ENCODE measurements at regions not wholly inside any gene's neighbourhood (a gene's known extent, or its start where the extent isn't known, plus 50 kb on each side); places are given as distances from the start of the nearest gene placed in this dataset.
A peak's percentile ranks its signal among the peaks of the same experiment; 100 is the strongest.
"Not testable (repeated sequence)": the region's sequence is repeated elsewhere in the genome, so short reads cannot be mapped to it uniquely, and the experiment has no call there.

- H3K9me3 ChIP-seq (ENCODE audit: control insufficient read depth, low read length): no peaks in the 10 kb centered on the region
- WGBS, 2 experiments (ENCODE audit: insufficient coverage in 2 of 2): 70 to 79% methylated on average over 3 of the region's 5 CpGs
- H3K4me1 ChIP-seq (ENCODE audit: control insufficient read depth, insufficient read depth, low read length, poor library complexity, severe bottlenecking): peaks cover 26% of the 10 kb centered on the region
- no peak overlapping the region for H3K4me3 ChIP-seq (ENCODE audit: extremely low read depth, insufficient read depth, low read length, poor library complexity, severe bottlenecking)
- no peaks in the 10 kb centered on the region for H3K36me3 ChIP-seq (ENCODE audit: control insufficient read depth, insufficient read depth, low read length)
- H3K27ac ChIP-seq (ENCODE audit: low read depth, low read length, severe bottlenecking): peak overlapping the region; percentile 60
Observed at GRCh38 chr2:215833531-215834162, 179.7 kb downstream of the MREG start.

- H3K4me3 ChIP-seq (ENCODE audit: extremely low read depth, insufficient read depth, low read length, poor library complexity, severe bottlenecking): no peak overlapping the region
- no peaks in the 10 kb centered on the region for H3K36me3 ChIP-seq (ENCODE audit: control insufficient read depth, insufficient read depth, low read length)
- 86 to 98% methylated on average over 5 of the region's 6 CpGs for WGBS, 2 experiments (ENCODE audit: insufficient coverage in 2 of 2)
- no peak overlapping the region for H3K27ac ChIP-seq (ENCODE audit: low read depth, low read length, severe bottlenecking)
- H3K4me1 ChIP-seq (ENCODE audit: control insufficient read depth, insufficient read depth, low read length, poor library complexity, severe bottlenecking): peaks cover 26% of the 10 kb centered on the region
- H3K9me3 ChIP-seq (ENCODE audit: control insufficient read depth, low read length): no peaks in the 10 kb centered on the region
Observed at GRCh38 chr2:215832791-215833190, 180.6 kb downstream of the MREG start.

- Histone ChIP-seq H3K9me3 (ENCODE audit: control insufficient read depth, low read length) (no peaks in the 10 kb centered on the region), H3K4me1 (ENCODE audit: control insufficient read depth, insufficient read depth, low read length, poor library complexity, severe bottlenecking) (peaks cover 38% of the 10 kb centered on the region), H3K4me3 (ENCODE audit: extremely low read depth, insufficient read depth, low read length, poor library complexity, severe bottlenecking) (no peak overlapping the region), H3K27ac (ENCODE audit: low read depth, low read length, severe bottlenecking) (peak overlapping the region; percentile 80), H3K36me3 (ENCODE audit: control insufficient read depth, insufficient read depth, low read length) (no peaks in the 10 kb centered on the region)
- WGBS, 2 experiments (ENCODE audit: insufficient coverage in 2 of 2): 85 to 89% methylated on average over 3 to 4 of the region's 5 CpGs
Observed at GRCh38 chr2:215831296-215831913, 181.9 kb downstream of the MREG start.

- H3K27ac ChIP-seq (ENCODE audit: low read depth, low read length, severe bottlenecking): no peak overlapping the region
- H3K36me3 ChIP-seq (ENCODE audit: control insufficient read depth, insufficient read depth, low read length): no peaks in the 10 kb centered on the region
- peaks cover 46% of the 10 kb centered on the region for H3K4me1 ChIP-seq (ENCODE audit: control insufficient read depth, insufficient read depth, low read length, poor library complexity, severe bottlenecking)
- 90 to 94% methylated on average over 2 of the region's 4 CpGs for WGBS, 2 experiments (ENCODE audit: insufficient coverage in 2 of 2)
- no peak overlapping the region for H3K4me3 ChIP-seq (ENCODE audit: extremely low read depth, insufficient read depth, low read length, poor library complexity, severe bottlenecking)
- H3K9me3 ChIP-seq (ENCODE audit: control insufficient read depth, low read length): no peaks in the 10 kb centered on the region
Observed at GRCh38 chr2:215830304-215830703, 183.0 kb downstream of the MREG start.

GRCh38 chr2:215829261-215829660 lies 184.1 kb downstream of the MREG start:
- Histone ChIP-seq H3K27ac (ENCODE audit: low read depth, low read length, severe bottlenecking) (no peak overlapping the region), H3K4me1 (ENCODE audit: control insufficient read depth, insufficient read depth, low read length, poor library complexity, severe bottlenecking) (peaks cover 46% of the 10 kb centered on the region), H3K4me3 (ENCODE audit: extremely low read depth, insufficient read depth, low read length, poor library complexity, severe bottlenecking) (no peak overlapping the region), H3K9me3 (ENCODE audit: control insufficient read depth, low read length) (no peaks in the 10 kb centered on the region), H3K36me3 (ENCODE audit: control insufficient read depth, insufficient read depth, low read length) (no peaks in the 10 kb centered on the region)
- 96 to 98% methylated on average over 8 of the region's 8 CpGs for WGBS, 2 experiments (ENCODE audit: insufficient coverage in 2 of 2)

GRCh38 chr2:215828528-215829184 lies 184.7 kb downstream of the MREG start:
- Histone ChIP-seq H3K36me3 (ENCODE audit: control insufficient read depth, insufficient read depth, low read length) (no peaks in the 10 kb centered on the region), H3K4me1 (ENCODE audit: control insufficient read depth, insufficient read depth, low read length, poor library complexity, severe bottlenecking) (peaks cover 44% of the 10 kb centered on the region), H3K4me3 (ENCODE audit: extremely low read depth, insufficient read depth, low read length, poor library complexity, severe bottlenecking) (no peak overlapping the region), H3K9me3 (ENCODE audit: control insufficient read depth, low read length) (no peaks in the 10 kb centered on the region), H3K27ac (ENCODE audit: low read depth, low read length, severe bottlenecking) (no peak overlapping the region)
- 71 to 81% methylated on average over 6 to 8 of the region's 10 CpGs for WGBS, 2 experiments (ENCODE audit: insufficient coverage in 2 of 2)

GRCh38 chr2:215826838-215827441 lies 186.4 kb downstream of the MREG start:
- peaks cover 32% of the 10 kb centered on the region for H3K4me1 ChIP-seq (ENCODE audit: control insufficient read depth, insufficient read depth, low read length, poor library complexity, severe bottlenecking)
- H3K4me3 ChIP-seq (ENCODE audit: extremely low read depth, insufficient read depth, low read length, poor library complexity, severe bottlenecking): no peak overlapping the region
- 66 to 100% methylated on average over 1 to 2 of the region's 8 CpGs for WGBS, 2 experiments (ENCODE audit: insufficient coverage in 2 of 2)
- H3K9me3 ChIP-seq (ENCODE audit: control insufficient read depth, low read length): no peaks in the 10 kb centered on the region
- peak overlapping the region; percentile 66 for H3K27ac ChIP-seq (ENCODE audit: low read depth, low read length, severe bottlenecking)
- H3K36me3 ChIP-seq (ENCODE audit: control insufficient read depth, insufficient read depth, low read length): no peaks in the 10 kb centered on the region

GRCh38 chr2:215826376-215826775 lies 187.0 kb downstream of the MREG start:
- Histone ChIP-seq H3K4me1 (ENCODE audit: control insufficient read depth, insufficient read depth, low read length, poor library complexity, severe bottlenecking) (peaks cover 26% of the 10 kb centered on the region), H3K4me3 (ENCODE audit: extremely low read depth, insufficient read depth, low read length, poor library complexity, severe bottlenecking) (no peak overlapping the region), H3K36me3 (ENCODE audit: control insufficient read depth, insufficient read depth, low read length) (no peaks in the 10 kb centered on the region), H3K9me3 (ENCODE audit: control insufficient read depth, low read length) (no peaks in the 10 kb centered on the region), H3K27ac (ENCODE audit: low read depth, low read length, severe bottlenecking) (peak overlapping the region; percentile 66)
- WGBS, 2 experiments (ENCODE audit: insufficient coverage in 2 of 2): 82 to 100% methylated on average over 3 of the region's 3 CpGs

- H3K27ac ChIP-seq (ENCODE audit: low read depth, low read length, severe bottlenecking): no peak overlapping the region
- H3K4me1 ChIP-seq (ENCODE audit: control insufficient read depth, insufficient read depth, low read length, poor library complexity, severe bottlenecking): peaks cover 24% of the 10 kb centered on the region
- no peaks in the 10 kb centered on the region for H3K9me3 ChIP-seq (ENCODE audit: control insufficient read depth, low read length)
- H3K4me3 ChIP-seq (ENCODE audit: extremely low read depth, insufficient read depth, low read length, poor library complexity, severe bottlenecking): no peak overlapping the region
- no peaks in the 10 kb centered on the region for H3K36me3 ChIP-seq (ENCODE audit: control insufficient read depth, insufficient read depth, low read length)
Observed at GRCh38 chr2:215825707-215826106, 187.6 kb downstream of the MREG start.

- H3K4me1 ChIP-seq (ENCODE audit: control insufficient read depth, insufficient read depth, low read length, poor library complexity, severe bottlenecking); H3K9me3 ChIP-seq (ENCODE audit: control insufficient read depth, low read length); H3K27ac ChIP-seq (ENCODE audit: low read depth, low read length, severe bottlenecking); H3K36me3 ChIP-seq (ENCODE audit: control insufficient read depth, insufficient read depth, low read length); H3K4me3 ChIP-seq (ENCODE audit: extremely low read depth, insufficient read depth, low read length, poor library complexity, severe bottlenecking): not testable (repeated sequence)
- WGBS, 2 experiments (ENCODE audit: insufficient coverage in 2 of 2): 94% methylated on average over 2 to 3 of the region's 4 CpGs
Observed at GRCh38 chr2:215821298-215821697, 192.1 kb downstream of the MREG start.

- not testable (repeated sequence) for H3K9me3 ChIP-seq (ENCODE audit: control insufficient read depth, low read length); H3K36me3 ChIP-seq (ENCODE audit: control insufficient read depth, insufficient read depth, low read length); H3K27ac ChIP-seq (ENCODE audit: low read depth, low read length, severe bottlenecking); H3K4me1 ChIP-seq (ENCODE audit: control insufficient read depth, insufficient read depth, low read length, poor library complexity, severe bottlenecking); H3K4me3 ChIP-seq (ENCODE audit: extremely low read depth, insufficient read depth, low read length, poor library complexity, severe bottlenecking)
- 96 to 100% methylated on average over 2 to 3 of the region's 3 CpGs for WGBS, 2 experiments (ENCODE audit: insufficient coverage in 2 of 2)
Observed at GRCh38 chr2:215819713-215820112, 193.6 kb downstream of the MREG start.
